D721Med (cell line): ENCODE measurements at regions not wholly inside any gene's neighbourhood (a gene's known extent, or its start where the extent isn't known, plus 50 kb on each side); places are given as distances from the start of the nearest gene placed in this dataset.

ENCODE experiments used
- DNase-seq: peaks from one replicate; pipeline ENCODE4 v3.0.0; 2011; ENCODE audit warnings: low spot score; ENCODE audit not compliant: insufficient read length
- FAIRE-seq: peaks from 2 replicates; lab custom pipeline; 2011; peaks lifted over from hg19 to GRCh38; lab: Jason Lieb, UNC
- TF ChIP-seq, protein P1 (sequence below): IDR thresholded peaks from 2 replicates; pipeline ENCODE4 v1.5.1; 2012; ENCODE audit warnings: mild to moderate bottlenecking, control low read depth; ENCODE audit not compliant: insufficient read depth; ENCODE audit errors: missing control alignments

DNA sequence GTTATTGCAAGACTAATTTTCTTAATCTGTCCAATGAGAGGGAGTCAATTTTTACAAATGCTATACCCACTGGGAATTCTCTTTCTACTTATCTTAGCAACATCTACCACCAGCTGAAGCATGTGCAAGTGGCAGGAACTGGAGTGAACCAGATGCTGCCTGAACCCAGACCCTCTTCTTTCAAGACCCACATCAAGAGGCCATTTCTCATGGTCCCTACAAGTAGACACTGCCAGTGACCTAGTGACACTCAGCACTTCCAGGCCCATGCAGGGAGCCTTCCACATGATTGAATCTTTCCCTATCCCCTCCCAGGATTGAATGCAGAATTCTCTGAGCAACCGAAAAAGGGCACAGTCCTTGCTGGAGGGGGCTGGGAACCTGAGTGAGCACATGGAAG is 148.2 kb upstream of the ADAMTS16 start:
- DNase-seq, result no peak
- TF ChIP-seq, protein P1, sequence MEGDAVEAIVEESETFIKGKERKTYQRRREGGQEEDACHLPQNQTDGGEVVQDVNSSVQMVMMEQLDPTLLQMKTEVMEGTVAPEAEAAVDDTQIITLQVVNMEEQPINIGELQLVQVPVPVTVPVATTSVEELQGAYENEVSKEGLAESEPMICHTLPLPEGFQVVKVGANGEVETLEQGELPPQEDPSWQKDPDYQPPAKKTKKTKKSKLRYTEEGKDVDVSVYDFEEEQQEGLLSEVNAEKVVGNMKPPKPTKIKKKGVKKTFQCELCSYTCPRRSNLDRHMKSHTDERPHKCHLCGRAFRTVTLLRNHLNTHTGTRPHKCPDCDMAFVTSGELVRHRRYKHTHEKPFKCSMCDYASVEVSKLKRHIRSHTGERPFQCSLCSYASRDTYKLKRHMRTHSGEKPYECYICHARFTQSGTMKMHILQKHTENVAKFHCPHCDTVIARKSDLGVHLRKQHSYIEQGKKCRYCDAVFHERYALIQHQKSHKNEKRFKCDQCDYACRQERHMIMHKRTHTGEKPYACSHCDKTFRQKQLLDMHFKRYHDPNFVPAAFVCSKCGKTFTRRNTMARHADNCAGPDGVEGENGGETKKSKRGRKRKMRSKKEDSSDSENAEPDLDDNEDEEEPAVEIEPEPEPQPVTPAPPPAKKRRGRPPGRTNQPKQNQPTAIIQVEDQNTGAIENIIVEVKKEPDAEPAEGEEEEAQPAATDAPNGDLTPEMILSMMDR, result no peak
- no peak for FAIRE-seq

DNA sequence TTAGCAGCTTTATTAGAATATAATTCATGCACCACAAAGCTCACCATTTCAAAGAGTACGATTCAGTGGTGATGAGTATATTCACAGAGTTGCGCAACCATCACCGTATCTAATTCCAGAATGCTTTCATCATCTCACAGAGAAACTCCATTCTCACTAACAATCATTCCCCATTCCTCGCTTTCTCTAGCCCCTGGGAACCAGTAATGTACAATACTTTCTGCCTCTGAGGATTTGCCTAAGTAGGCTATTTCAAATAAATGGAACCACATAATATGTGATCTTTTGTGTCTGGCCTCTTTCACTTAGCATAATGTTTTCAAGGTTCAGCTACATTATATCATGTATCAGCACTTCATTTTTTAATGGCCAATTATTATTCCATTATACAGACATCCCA is 145.1 kb upstream of the ADAMTS16 start:
- no peak for DNase-seq
- no peak for FAIRE-seq
- TF ChIP-seq, protein P1, result no peak

DNA sequence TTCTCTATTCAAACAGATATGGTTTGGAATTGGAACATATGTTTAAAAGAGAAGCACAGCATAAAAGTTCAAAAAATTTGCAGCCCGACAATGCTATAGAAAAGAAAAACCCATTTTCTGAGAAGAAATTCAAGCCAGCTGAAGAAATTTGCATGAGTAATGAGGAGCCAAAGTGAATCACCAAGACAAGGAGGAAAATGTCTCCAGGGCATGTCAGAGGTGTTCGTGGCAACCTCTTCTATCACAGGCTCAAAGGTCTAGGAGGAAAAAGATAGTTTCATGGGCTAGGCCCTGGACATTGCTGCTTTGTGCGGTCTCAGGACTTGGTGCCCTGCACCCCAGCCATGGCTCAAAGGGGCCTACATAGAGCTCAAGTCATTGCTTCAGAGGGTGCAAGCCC is 134.8 kb upstream of the ADAMTS16 start:
- TF ChIP-seq, protein P1, result no peak
- no peak for FAIRE-seq
- DNase-seq, result no peak

- TF ChIP-seq, protein P1, result no peak
- DNase-seq, result no peak
- no peak for FAIRE-seq
Measured at GRCh38 chr5:5006548-5006947, 133.6 kb upstream of the ADAMTS16 start.

- FAIRE-seq, result no peak
- TF ChIP-seq, protein P1, result no peak
Measured at GRCh38 chr5:5009240-5009639, 130.9 kb upstream of the ADAMTS16 start.

GRCh38 chr5:5011151-5011550 is 129.0 kb upstream of the ADAMTS16 start:
- no peak for FAIRE-seq

More at GRCh38 chr5:5009240-5009639, 130.9 kb upstream of the ADAMTS16 start:
- DNase-seq, result no peak

GRCh38 chr5:5014586-5015235 is 125.4 kb upstream of the ADAMTS16 start:
- TF ChIP-seq, protein P1, result no peak
- no peak for DNase-seq
- no peak for FAIRE-seq

More at GRCh38 chr5:5011151-5011550, 129.0 kb upstream of the ADAMTS16 start:
- TF ChIP-seq, protein P1, result no peak
- DNase-seq, result no peak
